Osteoblast (primary cell): ENCODE measurements at regions not wholly inside any gene's neighbourhood (a gene's known extent, or its start where the extent isn't known, plus 50 kb on each side); places are given as distances from the start of the nearest gene placed in this dataset.

Source experiments
- DNase-seq: peaks from one replicate; pipeline ENCODE4 v3.0.0; 2011; ENCODE audit warnings: low spot score, mixed read lengths; ENCODE audit not compliant: insufficient read length; ENCODE audit errors: missing footprints
- H2AFZ ChIP-seq: 2 replicates; pipeline ENCODE4 v1.6.0; 2011; ENCODE audit warnings: mild to moderate bottlenecking, low read length
- H3K27ac ChIP-seq: 2 replicates; pipeline ENCODE4 v1.5.1; 2011; ENCODE audit warnings: mild to moderate bottlenecking, low read depth, low read length, moderate library complexity
- H3K27me3 ChIP-seq: 2 replicates; pipeline ENCODE4 v1.6.0; 2012; ENCODE audit warnings: mild to moderate bottlenecking, control low read depth, inconsistent platforms, low read length, moderate library complexity; ENCODE audit not compliant: insufficient read depth
- H3K36me3 ChIP-seq: 2 replicates; pipeline ENCODE4 v1.5.1; 2011; ENCODE audit warnings: mild to moderate bottlenecking, low read length, control low read depth, moderate library complexity; ENCODE audit not compliant: insufficient read depth
- H3K4me1 ChIP-seq: 2 replicates; pipeline ENCODE4 v1.5.1; 2011; ENCODE audit warnings: mild to moderate bottlenecking, low read length, control low read depth, moderate library complexity; ENCODE audit not compliant: insufficient read depth
- H3K4me2 ChIP-seq: 2 replicates; pipeline ENCODE4 v1.6.0; 2011; ENCODE audit warnings: mild to moderate bottlenecking, low read length; ENCODE audit not compliant: insufficient read depth
- H3K4me3 ChIP-seq: fragments of 200-600 bp; sonication (generic); 3 replicates; pipeline ENCODE4 v1.5.1; 2012; ENCODE audit warnings: mild to moderate bottlenecking, low read length, inconsistent platforms; ENCODE audit not compliant: insufficient read depth
- H3K79me2 ChIP-seq: 2 replicates; pipeline ENCODE4 v1.6.0; 2012; ENCODE audit warnings: mild to moderate bottlenecking, low read length, control low read depth, inconsistent platforms; ENCODE audit not compliant: insufficient read depth
- H3K9me3 ChIP-seq: 2 replicates; pipeline ENCODE4 v1.5.1; 2011; ENCODE audit warnings: low read depth, low read length, control low read depth
- H4K20me1 ChIP-seq: 2 replicates; pipeline ENCODE4 v1.6.0; 2012; ENCODE audit warnings: mild to moderate bottlenecking, low read length, control low read depth; ENCODE audit not compliant: insufficient read depth
- CTCF ChIP-seq: IDR thresholded peaks from 2 replicates; pipeline ENCODE4 v1.5.1; 2011; ENCODE audit warnings: mild to moderate bottlenecking, low read depth, low read length, moderate library complexity; ENCODE audit errors: extremely low read depth

DNA sequence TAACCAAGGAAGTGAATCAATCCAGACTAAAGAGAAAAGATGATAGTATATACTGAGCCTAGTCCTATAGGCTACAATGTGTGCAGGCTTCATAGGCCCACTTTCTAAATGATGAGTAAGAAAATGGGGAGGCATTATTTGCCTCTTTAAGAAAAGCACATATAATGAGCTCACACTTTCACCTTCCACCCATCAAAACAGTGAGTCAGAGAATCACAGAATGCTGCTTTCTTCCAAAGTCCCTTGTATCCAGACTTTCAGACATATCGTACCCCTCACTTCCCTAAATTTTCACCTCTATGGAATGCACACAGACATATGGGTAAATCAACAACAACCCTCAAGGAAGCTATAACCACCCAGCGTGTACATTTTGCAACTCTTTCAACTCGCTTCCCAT, 286.4 kb upstream of the PRKD1 start:
- Histone ChIP-seq H4K20me1 (no peaks in the 10 kb centered on the region), H3K4me3 (peak overlapping the region; percentile 35), H3K4me2 (peak overlapping the region; percentile 84), H2AFZ (peak overlapping the region; percentile 56), H3K36me3 (no peaks in the 10 kb centered on the region), H3K79me2 (no peaks in the 10 kb centered on the region), H3K27me3 (no peaks in the 10 kb centered on the region), H3K9me3 (no peaks in the 10 kb centered on the region), H3K4me1 (peaks cover 30% of the 10 kb centered on the region), H3K27ac (peak overlapping the region; percentile 6)
- no peak for TF ChIP-seq CTCF
- DNase-seq = no peak

- Histone ChIP-seq H3K27me3 (no peaks in the 10 kb centered on the region), H3K9me3 (no peaks in the 10 kb centered on the region), H3K4me3 (peak overlapping the region; percentile 35), H3K79me2 (no peaks in the 10 kb centered on the region), H4K20me1 (no peaks in the 10 kb centered on the region), H3K4me2 (peak overlapping the region; percentile 84), H3K27ac (no peak overlapping the region), H2AFZ (peak overlapping the region; percentile 73), H3K4me1 (peaks cover 30% of the 10 kb centered on the region), H3K36me3 (no peaks in the 10 kb centered on the region)
- peak; percentile 73 for TF ChIP-seq CTCF
- peak; percentile 26 for DNase-seq
Measured at GRCh38 chr14:30214461-30215090, 286.9 kb upstream of the PRKD1 start.

- no peak for TF ChIP-seq CTCF
- no peaks in the 10 kb centered on the region for H3K36me3 ChIP-seq
- no peaks in the 10 kb centered on the region for H3K27me3 ChIP-seq
- no peak overlapping the region for H3K4me3 ChIP-seq
- no peak for DNase-seq
- H3K79me2 ChIP-seq = no peaks in the 10 kb centered on the region
- no peaks in the 10 kb centered on the region for H4K20me1 ChIP-seq
- H2AFZ ChIP-seq = no peak overlapping the region
- no peak overlapping the region for H3K27ac ChIP-seq
- peaks cover 33% of the 10 kb centered on the region for H3K4me1 ChIP-seq
- H3K9me3 ChIP-seq = no peaks in the 10 kb centered on the region
- H3K4me2 ChIP-seq = no peak overlapping the region
Measured at GRCh38 chr14:30218907-30219306, 291.3 kb upstream of the PRKD1 start.

DNA sequence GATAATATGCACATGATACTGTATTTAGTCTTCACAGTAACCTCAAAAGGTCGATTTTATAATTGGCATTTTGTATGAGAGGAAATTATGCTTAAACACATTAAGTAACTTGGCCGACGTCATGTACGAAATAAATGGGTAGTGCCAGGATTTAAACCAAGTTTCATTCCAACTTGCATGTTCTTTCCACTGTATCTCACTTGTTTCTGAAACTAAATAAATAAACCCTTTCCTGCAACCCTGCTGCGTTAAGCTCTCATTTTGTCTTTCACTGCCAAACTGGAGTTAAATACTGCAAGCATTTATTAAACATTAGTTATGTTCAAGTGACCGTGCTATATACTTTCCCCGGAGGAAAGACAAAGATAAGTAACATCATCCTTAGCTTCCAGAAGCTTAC, 293.9 kb upstream of the PRKD1 start:
- DNase-seq = no peak
- Histone ChIP-seq H3K4me1 (peaks cover 28% of the 10 kb centered on the region), H3K9me3 (no peaks in the 10 kb centered on the region), H3K27ac (no peak overlapping the region), H3K4me2 (peak overlapping the region; percentile 60), H4K20me1 (no peaks in the 10 kb centered on the region), H2AFZ (peak overlapping the region; percentile 52), H3K36me3 (no peaks in the 10 kb centered on the region), H3K27me3 (no peaks in the 10 kb centered on the region), H3K79me2 (no peaks in the 10 kb centered on the region), H3K4me3 (peak overlapping the region; percentile 29)
- no peak for TF ChIP-seq CTCF
